ENCODE measurements at regions not wholly inside any gene's neighbourhood (a gene's known extent, or its start where the extent isn't known, plus 50 kb on each side); places are given as distances from the start of the nearest gene placed in this dataset.
A peak's percentile ranks its signal among the peaks of the same experiment; 100 is the strongest.

DNA sequence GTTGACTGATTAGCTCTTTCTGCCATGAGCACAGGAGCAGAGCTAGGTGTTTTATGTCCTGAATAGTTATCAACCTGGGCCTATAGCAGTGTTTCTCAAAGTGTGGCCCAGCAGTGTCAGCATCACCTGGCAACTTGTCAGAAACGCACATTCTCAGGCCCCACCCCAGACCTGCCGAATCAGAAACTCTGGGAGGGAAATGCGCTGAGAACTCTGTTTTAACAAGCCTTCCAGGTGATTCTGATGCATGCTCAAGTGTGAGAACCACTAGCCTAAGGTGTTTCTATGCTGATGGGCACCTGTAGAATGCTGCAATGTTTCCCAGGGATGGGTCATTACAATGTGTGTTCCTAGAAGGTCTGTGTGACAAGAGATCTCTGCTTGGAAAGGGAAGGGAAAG lies 257.5 kb downstream of the MID1IP1 start:
- H3K27me3 Mint-ChIP-seq (ENCODE audit: low read depth in 2 of 2): peaks cover 5% of the 10 kb centered on the region in 2 donors
- H3K36me3 ChIP-seq (ENCODE audit: control insufficient read depth, insufficient read depth, low read length): no peaks in the 10 kb centered on the region
- intact Hi-C loops (cut with micrococcal nuclease): no loop called here
- H3K4me1 ChIP-seq (ENCODE audit: control insufficient read depth, insufficient read depth, low read length): no peaks in the 10 kb centered on the region
- 91% methylated on average over 3 of the region's 3 CpGs for WGBS (ENCODE audit: insufficient coverage)
- no peak overlapping the region for H3K27ac Mint-ChIP-seq
- H3K4me1 Mint-ChIP-seq: peaks cover 0 to 4% of the 10 kb centered on the region in 2 donors
- no peak overlapping the region for H3K27ac ChIP-seq (ENCODE audit: low read length)
- no peak overlapping the region for H3K4me3 ChIP-seq (ENCODE audit: low read length)
- no peaks in the 10 kb centered on the region for H3K9me3 ChIP-seq (ENCODE audit: control insufficient read depth, insufficient read depth, low read length)
- H3K4me3 Mint-ChIP-seq: no peak overlapping the region
- TF ChIP-seq, protein P1, sequence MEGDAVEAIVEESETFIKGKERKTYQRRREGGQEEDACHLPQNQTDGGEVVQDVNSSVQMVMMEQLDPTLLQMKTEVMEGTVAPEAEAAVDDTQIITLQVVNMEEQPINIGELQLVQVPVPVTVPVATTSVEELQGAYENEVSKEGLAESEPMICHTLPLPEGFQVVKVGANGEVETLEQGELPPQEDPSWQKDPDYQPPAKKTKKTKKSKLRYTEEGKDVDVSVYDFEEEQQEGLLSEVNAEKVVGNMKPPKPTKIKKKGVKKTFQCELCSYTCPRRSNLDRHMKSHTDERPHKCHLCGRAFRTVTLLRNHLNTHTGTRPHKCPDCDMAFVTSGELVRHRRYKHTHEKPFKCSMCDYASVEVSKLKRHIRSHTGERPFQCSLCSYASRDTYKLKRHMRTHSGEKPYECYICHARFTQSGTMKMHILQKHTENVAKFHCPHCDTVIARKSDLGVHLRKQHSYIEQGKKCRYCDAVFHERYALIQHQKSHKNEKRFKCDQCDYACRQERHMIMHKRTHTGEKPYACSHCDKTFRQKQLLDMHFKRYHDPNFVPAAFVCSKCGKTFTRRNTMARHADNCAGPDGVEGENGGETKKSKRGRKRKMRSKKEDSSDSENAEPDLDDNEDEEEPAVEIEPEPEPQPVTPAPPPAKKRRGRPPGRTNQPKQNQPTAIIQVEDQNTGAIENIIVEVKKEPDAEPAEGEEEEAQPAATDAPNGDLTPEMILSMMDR (IDR thresholded peaks at IDR 0.05): no peak
- no peaks in the 10 kb centered on the region for H3K9me3 Mint-ChIP-seq
- H3K27me3 ChIP-seq (ENCODE audit: control insufficient read depth, insufficient read depth, low read length): no peaks in the 10 kb centered on the region
- H3K36me3 Mint-ChIP-seq: no peaks in the 10 kb centered on the region
- ATAC-seq (no peak), DNase-seq (no peak)

DNA sequence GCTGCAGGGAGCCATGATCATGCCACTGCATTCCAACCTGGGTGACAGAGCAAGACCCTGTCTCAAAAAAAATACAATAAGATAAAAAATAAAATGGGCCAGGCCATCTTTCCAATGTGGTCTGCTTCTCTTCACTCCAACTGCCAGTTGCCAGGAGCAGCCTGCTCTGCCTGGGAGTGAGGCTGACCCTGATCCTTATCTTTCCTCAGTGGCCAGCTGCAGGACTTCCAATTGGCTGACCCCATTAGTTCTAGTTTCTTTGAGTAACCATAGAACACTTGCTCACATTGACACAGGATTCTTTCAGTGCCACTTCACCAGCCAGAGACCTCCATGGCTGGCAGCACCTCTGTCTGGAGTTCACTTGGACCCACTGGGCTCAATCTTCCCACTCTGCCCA lies 258.6 kb downstream of the MID1IP1 start:
- no peaks in the 10 kb centered on the region for H3K27me3 ChIP-seq (ENCODE audit: control insufficient read depth, insufficient read depth, low read length)
- Mint-ChIP-seq H3K27me3 (ENCODE audit: low read depth in 2 of 2) (peaks cover 4 to 5% of the 10 kb centered on the region in 2 donors), H3K27ac (no peak overlapping the region), H3K4me1 (peaks cover 0 to 4% of the 10 kb centered on the region in 2 donors), H3K4me3 (no peak overlapping the region), H3K36me3 (no peaks in the 10 kb centered on the region), H3K9me3 (no peaks in the 10 kb centered on the region)
- no peaks in the 10 kb centered on the region for H3K36me3 ChIP-seq (ENCODE audit: control insufficient read depth, insufficient read depth, low read length)
- H3K27ac ChIP-seq (ENCODE audit: low read length): no peak overlapping the region
- no peaks in the 10 kb centered on the region for H3K4me1 ChIP-seq (ENCODE audit: control insufficient read depth, insufficient read depth, low read length)
- no peak overlapping the region for H3K4me3 ChIP-seq (ENCODE audit: low read length)
- no peaks in the 10 kb centered on the region for H3K9me3 ChIP-seq (ENCODE audit: control insufficient read depth, insufficient read depth, low read length)
- DNase-seq: no peak
- no peak for ATAC-seq
- intact Hi-C loops (cut with micrococcal nuclease): no loop called here
- TF ChIP-seq, protein P1 (IDR thresholded peaks at IDR 0.05): no peak

DNA sequence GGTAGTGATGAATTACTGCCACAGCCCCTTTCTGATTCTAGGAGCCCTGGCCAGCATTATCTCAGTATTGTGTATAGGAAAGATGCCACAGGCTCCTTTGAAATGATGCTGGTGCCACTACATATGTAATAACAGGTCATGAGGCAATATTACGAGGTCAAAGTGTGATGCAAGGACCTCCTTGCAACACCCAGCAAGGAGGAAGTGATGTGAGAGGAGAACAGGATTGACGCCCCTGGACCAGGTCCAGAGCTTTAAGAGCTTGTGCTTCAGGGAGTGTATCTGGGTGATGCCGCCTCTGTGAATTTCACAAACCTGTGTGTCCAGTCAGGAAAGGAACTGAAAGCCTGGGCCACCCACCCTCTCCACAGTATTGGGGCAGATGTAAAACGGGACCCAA lies 261.8 kb downstream of the MID1IP1 start:
- peak in 1 of 3 donors; percentile 50 for ATAC-seq
- WGBS (ENCODE audit: insufficient coverage): 75% methylated on average over 2 of the region's 4 CpGs
- Mint-ChIP-seq H3K4me3 (no peak overlapping the region), H3K4me1 (peaks cover 0 to 4% of the 10 kb centered on the region in 2 donors), H3K36me3 (no peaks in the 10 kb centered on the region), H3K9me3 (no peaks in the 10 kb centered on the region), H3K27ac (no peak overlapping the region), H3K27me3 (ENCODE audit: low read depth in 2 of 2) (peaks cover 0 to 4% of the 10 kb centered on the region in 2 donors)
- no peak overlapping the region for H3K4me3 ChIP-seq (ENCODE audit: low read length)
- H3K36me3 ChIP-seq (ENCODE audit: control insufficient read depth, insufficient read depth, low read length): no peaks in the 10 kb centered on the region
- no peaks in the 10 kb centered on the region for H3K9me3 ChIP-seq (ENCODE audit: control insufficient read depth, insufficient read depth, low read length)
- no peaks in the 10 kb centered on the region for H3K27me3 ChIP-seq (ENCODE audit: control insufficient read depth, insufficient read depth, low read length)
- DNase-seq: no peak
- no peaks in the 10 kb centered on the region for H3K4me1 ChIP-seq (ENCODE audit: control insufficient read depth, insufficient read depth, low read length)
- TF ChIP-seq, protein P1 (IDR thresholded peaks at IDR 0.05): no peak
- no peak overlapping the region for H3K27ac ChIP-seq (ENCODE audit: low read length)
- intact Hi-C loops (cut with micrococcal nuclease): no loop called here

DNA sequence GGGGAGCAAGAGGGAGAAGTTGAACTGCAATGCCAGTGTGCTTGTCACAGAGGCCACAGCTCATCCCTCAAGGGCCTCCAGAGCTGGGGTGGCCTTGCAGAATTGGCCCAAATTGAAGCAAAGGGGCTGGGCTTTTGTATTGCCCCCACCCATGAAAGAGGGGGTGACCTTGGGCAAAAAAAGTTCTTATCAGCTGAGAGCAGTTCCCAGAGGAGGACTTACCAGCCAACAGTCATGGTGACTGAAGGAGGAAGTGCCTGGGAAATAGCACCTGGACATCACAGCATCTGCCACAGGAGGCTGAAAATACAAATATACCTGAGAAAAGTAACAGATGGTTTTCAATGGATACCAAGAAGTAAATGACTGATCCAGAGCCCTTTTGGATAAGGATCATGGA lies 262.4 kb downstream of the MID1IP1 start:
- Mint-ChIP-seq H3K36me3 (no peaks in the 10 kb centered on the region), H3K27ac (no peak overlapping the region)
- ATAC-seq: no peak

More for the DNA sequence above, 262.4 kb downstream of the MID1IP1 start:
- peaks cover 0 to 4% of the 10 kb centered on the region in 2 donors for H3K27me3 Mint-ChIP-seq (ENCODE audit: low read depth in 2 of 2)
- H3K4me3 Mint-ChIP-seq: no peak overlapping the region
- H3K4me1 Mint-ChIP-seq: peaks cover 0 to 4% of the 10 kb centered on the region in 2 donors
- H3K9me3 ChIP-seq (ENCODE audit: control insufficient read depth, insufficient read depth, low read length): no peaks in the 10 kb centered on the region
- H3K4me1 ChIP-seq (ENCODE audit: control insufficient read depth, insufficient read depth, low read length): no peaks in the 10 kb centered on the region
- no peaks in the 10 kb centered on the region for H3K36me3 ChIP-seq (ENCODE audit: control insufficient read depth, insufficient read depth, low read length)
- no peak overlapping the region for H3K27ac ChIP-seq (ENCODE audit: low read length)
- intact Hi-C loops (cut with micrococcal nuclease): no loop called here
- no peak overlapping the region for H3K4me3 ChIP-seq (ENCODE audit: low read length)
- H3K27me3 ChIP-seq (ENCODE audit: control insufficient read depth, insufficient read depth, low read length): no peaks in the 10 kb centered on the region
- no peaks in the 10 kb centered on the region for H3K9me3 Mint-ChIP-seq
- TF ChIP-seq, protein P1 (IDR thresholded peaks at IDR 0.05): no peak
- DNase-seq: no peak

Data from natural killer cell (primary cell).